ENCODE measurements at regions not wholly inside any gene's neighbourhood (a gene's known extent, or its start where the extent isn't known, plus 50 kb on each side); places are given as distances from the start of the nearest gene placed in this dataset.

DNA sequence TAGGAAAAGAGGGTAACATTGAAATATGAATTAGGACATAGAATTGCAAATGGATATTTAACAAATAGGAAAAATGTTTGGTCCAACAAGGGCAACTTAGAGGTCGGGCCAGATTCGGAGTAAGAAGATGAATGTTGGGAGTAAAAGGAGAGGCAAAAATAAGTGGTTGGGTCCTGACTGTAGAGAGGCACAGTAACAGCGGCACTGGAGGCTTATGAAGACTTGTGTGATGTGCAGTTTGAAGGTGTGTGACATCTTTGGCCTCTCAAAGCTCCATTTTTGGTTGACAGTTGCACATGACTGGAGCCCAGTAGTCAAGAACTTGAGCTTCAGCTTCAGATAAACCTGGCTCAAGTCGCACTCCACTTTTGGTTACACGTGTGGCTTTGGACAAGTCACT lies 109.9 kb upstream of the PAXBP1 start:
- intact Hi-C loops (cut with micrococcal nuclease), result no loop called here

DNA sequence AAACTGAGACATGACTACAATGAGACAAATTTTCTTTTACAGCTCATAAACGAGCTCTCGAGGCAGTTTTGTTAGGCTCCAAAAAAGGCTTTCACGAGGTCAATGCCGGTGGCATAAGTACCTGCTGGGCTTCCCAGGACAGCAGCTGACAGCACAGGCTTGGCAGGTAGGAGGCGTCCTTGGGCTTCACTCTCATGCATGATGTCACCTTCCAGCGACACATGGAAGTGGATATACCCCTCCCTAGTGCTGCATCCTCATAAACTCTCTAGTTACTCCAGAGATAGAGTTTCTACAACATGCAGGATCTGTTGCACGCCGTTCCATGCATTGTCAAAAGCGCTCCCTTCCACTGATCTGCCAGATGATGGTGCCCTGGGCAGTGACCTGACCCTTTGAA lies 112.5 kb upstream of the PAXBP1 start:
- intact Hi-C loops (cut with micrococcal nuclease), result no loop called here

DNA sequence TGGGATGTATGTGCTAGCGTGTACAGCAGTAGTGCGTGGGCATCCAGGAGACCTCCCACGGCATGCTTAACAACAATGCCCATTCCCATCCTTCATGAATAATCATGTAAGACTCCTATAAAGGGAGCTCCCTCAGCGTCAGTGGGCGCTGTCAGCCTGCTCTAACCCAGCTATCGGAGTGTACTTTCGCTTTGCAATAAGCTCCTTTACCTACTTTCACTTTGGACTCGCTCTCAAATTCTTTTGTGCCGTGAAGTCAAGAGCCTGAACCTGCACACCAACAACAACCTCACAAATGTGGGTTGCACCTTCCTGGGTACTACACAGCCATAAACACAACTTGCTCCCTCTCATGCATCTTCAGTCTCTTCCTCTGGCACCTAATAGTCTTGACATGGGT lies 114.8 kb upstream of the PAXBP1 start:
- intact Hi-C loops (cut with micrococcal nuclease), result no loop called here

DNA sequence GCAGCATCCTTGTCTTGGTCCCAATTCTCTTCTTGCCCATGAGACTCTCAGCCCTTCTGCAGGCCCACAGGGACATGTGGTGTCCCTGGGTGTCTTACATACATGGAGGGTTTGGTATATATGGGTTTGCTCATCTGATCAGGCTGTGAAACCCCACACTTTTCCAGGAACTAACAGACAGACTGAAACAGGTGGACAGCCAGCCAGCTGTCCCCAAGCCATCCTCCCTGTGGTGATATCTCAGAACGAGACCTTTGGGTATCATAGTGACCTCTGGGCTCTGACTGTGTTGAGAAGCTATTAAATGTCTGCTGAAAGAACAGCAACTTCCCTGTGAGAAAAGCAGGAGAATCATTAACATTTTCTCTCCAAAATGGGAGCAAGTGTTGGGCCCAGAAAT lies 115.5 kb upstream of the PAXBP1 start:
- intact Hi-C loops (cut with micrococcal nuclease), result no loop called here

DNA sequence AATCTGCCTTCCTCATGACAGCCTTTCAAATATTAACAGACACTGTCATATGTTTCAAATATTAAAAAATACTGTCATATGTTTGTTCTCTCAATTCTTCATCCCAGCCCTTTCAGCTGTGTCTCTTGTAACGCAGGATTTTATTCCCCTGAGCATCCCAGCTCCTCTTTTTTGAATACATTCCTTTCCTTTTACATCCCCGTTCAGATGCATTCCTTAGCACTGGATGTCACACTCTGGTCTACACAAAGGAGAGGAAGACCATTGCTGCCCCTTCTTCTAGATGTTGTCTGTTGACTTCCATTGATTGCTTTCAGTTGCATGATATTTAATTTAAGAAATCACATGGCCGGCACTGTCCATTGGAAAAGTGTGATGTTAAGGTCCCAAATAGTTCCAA lies 117.4 kb upstream of the PAXBP1 start:
- intact Hi-C loops (cut with micrococcal nuclease), result no loop called here

DNA sequence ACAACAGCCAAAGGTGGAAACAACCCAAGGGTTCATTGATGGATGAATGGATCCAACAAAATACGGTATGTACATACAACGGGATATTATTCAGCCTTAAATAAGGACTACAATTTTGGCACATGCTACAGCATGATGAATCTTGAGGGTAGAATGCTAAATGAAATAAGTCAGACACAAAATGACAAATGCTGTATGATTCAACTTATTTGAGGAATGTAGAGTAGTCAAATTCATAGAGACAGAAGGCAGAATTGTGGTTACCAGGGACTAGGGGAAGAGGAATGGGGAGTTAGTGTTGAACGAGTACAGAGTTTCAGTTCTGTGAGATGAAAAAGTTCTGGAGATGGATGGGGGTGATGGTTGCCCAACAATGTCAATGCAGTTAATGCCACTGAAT lies 118.0 kb upstream of the PAXBP1 start:
- intact Hi-C loops (cut with micrococcal nuclease), result no loop called here

DNA sequence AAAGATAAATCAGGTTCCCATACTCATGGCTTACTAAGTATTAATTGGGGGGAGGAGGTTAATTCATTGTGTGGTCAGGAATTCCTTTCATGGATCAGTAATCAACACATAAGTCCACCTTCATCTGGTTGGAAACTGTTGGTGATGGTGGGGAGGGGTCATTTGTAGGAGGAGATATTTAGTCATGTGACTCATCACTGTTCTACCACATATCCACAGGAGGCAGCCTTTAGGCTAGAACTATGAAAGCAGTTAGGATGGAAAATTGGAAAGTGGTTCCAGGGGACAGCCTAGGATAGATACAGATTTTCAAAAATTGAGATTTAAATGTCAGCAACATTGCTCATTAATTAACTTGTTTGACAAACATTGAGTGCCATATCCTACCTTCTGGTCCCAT lies 122.8 kb upstream of the PAXBP1 start:
- intact Hi-C loops (cut with micrococcal nuclease), result no loop called here

DNA sequence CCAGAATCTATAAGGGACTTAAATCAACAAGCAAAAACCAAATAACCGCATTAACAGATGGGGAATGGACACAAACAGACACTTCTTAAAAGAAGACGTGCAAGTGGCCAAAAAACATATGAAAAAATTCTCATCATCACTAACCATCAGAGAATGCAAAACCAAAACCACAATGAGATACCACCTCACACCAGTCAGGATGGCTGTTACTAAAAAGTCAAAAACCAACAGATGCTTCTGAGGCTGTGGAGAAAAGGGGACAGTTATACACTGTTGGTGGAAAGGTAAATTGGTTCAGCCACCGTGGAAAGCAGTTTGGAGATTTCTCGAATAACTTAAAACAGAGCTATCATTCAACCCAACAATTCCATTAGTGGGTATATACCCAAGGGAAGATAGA lies 124.9 kb upstream of the OLIG2 start:
- intact Hi-C loops (cut with micrococcal nuclease), result no loop called here

DNA sequence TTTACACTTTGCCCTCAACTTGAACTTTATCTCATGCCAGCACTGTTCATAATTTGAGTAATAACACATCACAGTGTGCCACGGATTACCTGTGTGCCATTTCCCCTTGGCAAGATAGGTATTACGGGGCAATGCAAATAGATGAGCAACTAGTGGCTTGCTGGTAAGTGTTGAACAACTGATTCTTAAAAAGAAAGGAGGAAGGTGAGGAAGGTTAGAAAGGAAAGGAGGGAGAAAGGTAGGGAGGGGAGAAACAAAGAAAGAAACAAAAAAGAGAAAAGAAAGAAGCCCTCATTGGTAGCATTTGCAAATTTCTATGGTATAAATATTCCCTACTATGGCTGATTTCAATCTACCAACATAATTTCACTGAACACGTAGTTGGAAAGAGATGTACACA lies 118.2 kb upstream of the OLIG2 start:
- intact Hi-C loops (cut with micrococcal nuclease), result no loop called here

DNA sequence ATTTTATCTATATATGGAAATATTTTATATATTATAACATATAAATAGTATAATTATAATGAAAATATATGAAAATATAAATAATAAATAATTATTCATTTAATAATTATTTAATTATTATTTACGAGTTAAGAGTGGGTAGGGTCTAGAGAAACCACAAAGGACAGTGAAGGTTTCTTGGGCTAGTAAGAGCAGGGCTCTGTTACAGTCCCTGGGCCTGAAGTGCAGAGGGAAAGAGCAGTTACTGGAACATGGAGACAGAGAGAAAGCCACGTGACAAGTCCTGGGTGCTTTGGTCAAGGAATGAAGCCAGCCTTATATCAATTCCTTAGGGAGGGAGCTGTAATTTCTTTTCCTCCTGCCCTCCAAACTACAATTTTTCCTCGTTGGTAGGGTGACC lies 117.2 kb upstream of the OLIG2 start:
- intact Hi-C loops (cut with micrococcal nuclease), result no loop called here

DNA sequence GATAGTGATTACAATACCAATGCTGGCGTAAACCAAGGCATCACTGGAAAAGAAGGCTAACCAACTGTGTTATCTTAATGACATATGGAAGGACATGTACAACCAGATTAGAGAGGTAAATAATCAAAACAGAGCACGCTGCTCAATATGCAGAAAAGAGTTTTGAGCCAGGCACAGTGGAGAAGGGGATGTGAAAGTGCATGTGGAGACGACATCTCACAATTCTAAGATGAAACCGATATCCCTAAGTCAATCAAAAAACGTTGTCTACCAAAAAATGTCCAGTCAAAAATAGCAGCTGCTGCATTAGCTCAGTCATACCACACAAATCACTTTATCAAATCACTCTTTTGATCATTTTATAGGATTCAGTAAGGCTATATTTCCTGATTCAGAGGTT lies 116.3 kb upstream of the OLIG2 start:
- intact Hi-C loops (cut with micrococcal nuclease), result no loop called here

DNA sequence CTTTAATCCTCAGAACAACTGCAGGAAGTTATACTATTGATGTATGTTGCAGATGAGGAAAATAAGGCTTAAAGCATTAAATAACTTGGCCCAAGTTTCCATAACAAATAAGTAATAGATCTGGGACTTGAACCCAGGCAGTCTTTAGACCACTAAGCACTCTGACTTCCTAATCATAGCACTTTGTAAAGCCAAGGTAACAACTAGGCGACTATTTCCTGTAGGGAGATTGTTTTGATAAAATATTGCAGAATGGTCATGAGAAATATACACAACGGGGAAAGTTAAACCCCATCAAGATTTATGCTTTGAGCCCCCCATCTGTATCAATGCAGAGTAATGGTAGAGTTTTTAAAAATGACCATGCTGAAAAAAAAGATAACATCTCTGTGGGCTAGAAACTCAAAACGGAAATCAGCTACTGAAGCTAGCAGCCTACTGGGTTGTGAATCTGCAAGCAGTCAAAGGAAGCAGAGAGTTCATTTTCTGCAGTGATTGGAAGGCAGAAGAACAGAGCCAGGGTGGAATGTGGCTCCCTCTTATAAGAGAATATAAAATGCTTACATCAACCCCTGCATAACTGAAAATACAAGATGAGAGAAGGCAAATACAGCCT lies 111.2 kb upstream of the OLIG2 start:
- intact Hi-C loops (cut with micrococcal nuclease), result loop anchor here (5.0 kb wide), 1 partner anchor 262 kb away; no protein-coding TSS in a partner anchor

DNA sequence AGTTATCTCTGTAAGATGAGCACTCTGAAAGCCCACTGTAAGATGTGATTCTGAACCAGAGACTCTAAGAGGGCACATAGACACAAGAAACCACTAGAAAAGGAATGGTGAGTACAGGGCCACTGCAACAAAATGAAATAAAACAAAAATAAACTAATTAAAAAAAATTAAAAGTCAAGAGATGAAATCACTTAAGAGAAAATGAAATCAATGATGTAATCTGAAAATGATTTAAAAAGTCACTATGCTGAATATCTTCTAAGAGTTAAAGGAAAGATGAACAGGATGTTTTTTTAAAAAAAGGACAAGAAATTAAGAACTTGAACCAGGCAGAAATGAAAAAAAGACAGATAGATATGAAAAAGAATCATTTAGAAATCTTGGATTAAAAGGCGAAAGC lies 110.6 kb upstream of the OLIG2 start:
- intact Hi-C loops (cut with micrococcal nuclease), result loop anchor here (5.0 kb wide), 1 partner anchor 263 kb away; no protein-coding TSS in a partner anchor

DNA sequence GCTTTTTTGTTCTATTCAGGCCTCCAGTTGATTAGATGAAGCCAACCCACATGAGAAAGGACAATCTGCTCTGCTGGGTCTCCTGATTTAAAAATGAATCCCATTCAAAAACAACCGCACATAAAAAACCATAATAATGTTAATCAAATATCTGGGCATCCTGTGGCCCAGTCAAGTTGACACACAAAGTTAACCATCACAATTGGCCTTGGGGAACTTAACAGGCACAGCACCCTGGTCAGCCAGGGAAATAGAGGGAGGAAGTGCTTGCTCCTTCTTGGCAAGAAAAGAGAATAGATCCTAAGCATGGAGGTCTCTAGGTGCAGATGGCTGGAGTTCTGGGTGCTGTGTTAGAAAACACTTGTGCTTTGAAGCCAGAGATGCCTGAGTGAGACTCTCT lies 109.6 kb upstream of the OLIG2 start:
- intact Hi-C loops (cut with micrococcal nuclease), result loop anchor here (5.0 kb wide), 1 partner anchor 264 kb away; no protein-coding TSS in a partner anchor

DNA sequence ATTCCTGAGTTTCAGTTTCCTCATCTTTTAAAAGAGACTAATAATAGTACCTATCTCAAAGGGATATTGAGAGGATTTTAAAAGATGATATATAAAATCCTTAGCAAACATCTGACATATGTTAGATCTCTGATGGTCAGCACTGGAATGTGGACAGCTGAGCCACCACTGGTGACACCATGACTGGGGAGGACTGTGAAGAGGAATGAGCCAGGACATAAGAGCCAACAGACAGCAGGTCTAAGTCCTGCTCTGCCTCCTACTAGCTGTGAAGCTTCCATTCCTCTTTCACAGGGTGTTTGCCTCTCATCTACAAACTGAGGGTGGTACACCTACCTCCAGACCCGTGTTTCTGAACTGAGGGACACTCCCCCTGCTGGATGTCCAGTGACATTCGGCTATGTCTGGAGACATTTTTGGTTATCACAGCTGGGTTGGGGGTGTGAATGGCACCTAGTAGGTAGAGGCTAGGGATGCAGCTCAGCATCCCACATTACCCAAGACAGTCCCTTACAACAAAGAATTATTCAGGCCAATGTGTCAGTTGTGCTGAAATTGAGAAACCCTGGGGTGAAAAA lies 109.1 kb upstream of the OLIG2 start:
- intact Hi-C loops (cut with micrococcal nuclease), result loop anchor here (5.0 kb wide), 1 partner anchor 264 kb away; no protein-coding TSS in a partner anchor

DNA sequence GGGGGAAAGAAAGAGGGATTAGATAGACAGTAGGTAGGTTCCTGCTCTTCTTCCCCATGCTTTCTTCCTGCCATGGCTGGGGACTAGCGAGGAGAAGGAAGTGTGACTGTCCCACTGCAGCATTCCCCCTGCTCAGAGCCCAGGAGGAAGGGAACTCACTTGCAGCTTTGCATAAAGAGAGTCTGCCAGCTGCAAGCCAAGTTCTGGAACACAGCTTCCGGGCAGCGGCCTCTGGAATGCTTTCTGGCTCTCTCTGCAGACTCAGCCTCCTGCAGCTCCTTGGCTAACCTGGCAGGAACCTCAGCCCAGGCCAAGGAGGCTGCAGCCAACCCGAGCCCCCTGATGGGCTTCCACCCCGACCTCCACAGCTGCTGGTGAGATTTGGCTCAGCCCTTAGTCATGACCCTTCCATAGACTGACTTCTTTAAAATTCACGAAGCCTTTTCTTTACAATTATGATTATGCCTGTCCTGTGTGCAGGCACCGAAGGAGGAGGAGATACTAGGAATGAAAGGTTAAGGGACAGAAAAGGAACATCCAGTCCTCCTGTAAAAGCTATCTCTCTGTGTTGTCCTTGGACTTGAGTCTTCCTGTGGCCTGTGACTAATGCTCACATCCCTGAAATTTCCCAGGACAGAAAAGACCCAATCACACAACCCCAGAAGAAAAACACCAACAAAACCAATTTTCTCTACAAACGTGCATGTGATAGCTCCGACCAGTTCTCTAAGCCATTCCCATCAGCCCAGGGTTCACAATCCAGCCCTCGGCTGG lies 108.2 kb upstream of the OLIG2 start:
- intact Hi-C loops (cut with micrococcal nuclease), result loop anchor here (5.0 kb wide), 1 partner anchor 265 kb away; no protein-coding TSS in a partner anchor

DNA sequence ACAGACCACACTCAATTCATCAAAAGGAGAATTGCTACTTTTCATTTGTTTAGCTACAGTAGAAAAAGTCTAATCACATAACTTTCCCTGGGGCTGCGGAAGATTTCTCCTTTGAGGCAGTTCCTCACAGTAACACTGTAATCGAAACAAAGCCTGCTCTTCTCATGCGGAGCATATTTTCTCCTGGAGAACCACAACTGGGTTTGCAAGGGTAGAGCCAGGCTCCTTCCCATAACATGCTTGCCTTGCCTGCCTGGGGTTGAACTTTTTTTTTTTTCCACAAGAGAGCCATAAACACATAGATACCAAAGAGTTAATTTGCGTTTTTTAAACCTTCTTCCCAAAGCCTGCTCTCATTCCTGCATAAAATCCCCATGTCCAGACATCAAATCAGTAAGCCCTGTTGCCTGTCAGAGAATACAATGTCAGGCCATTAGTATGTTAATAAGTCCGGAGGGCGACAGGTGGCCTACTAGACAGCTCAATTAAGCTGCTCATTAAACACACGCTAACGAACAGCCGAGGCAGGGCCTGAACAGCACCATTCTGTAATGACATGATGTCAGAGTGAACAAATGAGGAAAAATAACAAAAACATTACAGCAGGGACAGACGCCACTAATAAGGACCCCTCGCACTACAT lies 107.1 kb upstream of the OLIG2 start:
- intact Hi-C loops (cut with micrococcal nuclease), result loop anchor here (5.0 kb wide), 1 partner anchor 266 kb away; no protein-coding TSS in a partner anchor

DNA sequence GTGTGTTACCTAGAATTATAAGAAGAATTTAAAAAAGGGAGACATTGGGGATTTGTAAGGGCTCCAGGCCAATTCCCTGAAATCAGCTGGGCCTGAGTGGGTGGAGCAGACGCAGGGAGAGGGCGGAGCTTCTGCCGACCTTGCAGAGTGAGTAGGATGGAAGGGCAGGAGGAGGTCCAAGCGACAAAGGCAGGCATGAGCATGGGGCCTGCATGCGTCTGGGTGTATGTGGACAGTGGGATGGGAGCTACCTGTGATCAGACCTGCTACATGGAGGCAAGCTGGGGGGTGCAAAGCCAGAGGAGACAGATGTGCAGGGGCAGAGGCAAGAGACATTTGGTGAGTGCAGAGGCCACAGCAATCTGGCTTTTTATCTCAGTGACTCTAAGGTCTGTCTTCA lies 105.3 kb upstream of the OLIG2 start:
- intact Hi-C loops (cut with micrococcal nuclease), result no loop called here

DNA sequence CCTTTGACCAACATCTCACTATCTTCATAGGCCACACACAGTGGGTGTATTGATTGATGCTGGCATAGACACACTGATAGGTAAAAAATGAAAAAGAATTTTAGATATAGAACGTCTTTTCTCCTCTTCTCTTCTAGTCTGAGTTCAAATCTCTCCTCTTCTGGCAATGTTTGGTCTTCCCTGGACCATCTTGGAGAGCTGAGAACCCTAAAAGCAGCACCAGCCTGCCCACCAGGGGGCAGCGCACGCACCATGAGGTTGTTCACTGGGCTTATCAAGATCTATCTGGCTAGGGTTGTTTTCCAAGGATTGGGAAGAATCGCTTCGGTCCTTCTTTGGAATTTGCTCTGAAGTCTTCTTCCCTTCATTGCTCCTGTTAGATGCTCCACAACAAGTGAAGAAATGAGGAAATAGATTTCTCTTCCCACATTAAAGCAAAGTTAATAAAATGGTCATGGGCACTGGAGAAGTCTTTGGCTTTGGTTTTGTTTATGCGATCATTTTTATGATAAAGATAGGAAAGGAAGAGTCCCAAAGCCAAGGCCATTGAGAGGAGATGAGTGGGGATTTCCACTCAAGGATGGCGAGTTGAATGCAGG lies 104.0 kb upstream of the OLIG2 start:
- intact Hi-C loops (cut with micrococcal nuclease), result loop anchor here (1.0 kb wide), 1 partner anchor 276 kb away; no protein-coding TSS in a partner anchor

DNA sequence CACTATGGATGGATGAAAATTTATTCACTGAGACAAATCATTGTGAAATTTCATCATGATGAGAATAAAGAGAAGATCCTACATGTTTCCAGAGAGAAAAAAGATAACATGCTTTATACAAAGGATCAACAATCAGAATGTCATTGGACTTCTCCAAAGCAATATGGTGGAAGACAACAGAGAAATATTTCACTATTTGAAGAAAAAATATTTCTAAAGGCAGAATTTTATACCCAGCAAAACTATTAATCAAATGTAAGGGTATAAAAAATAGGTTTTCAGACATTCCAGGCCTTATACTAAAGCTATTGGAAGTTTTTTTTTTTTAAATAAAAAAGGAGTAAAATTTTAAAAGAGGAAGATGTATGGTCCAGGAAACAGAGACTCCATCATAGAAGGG lies 100.6 kb upstream of the OLIG2 start:
- intact Hi-C loops (cut with micrococcal nuclease), result no loop called here

DNA sequence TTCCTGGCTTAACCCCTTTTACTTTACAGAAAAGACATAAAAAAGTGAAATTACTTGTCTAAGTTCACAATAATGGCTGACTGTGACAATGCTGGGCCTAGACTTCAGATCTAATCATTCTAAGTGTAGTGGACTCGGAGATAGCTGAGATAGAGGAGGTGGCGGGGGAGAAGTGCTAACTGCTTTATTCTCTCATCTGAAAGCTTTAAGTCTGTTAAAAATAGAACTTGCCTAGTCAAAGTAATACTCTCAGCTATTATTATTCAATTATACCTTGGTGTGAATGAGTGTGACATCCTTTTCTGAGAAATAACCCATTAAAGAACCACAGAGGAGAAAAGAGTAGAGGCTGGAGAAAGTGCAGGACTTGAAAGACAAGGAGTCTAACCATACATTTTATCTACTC lies 96.1 kb upstream of the OLIG2 start:
- intact Hi-C loops (cut with micrococcal nuclease), result loop anchor here (5.0 kb wide), 3 partner anchors 202 to 453 kb away; partner anchors contain the start of gene SYNJ1

Measured in T-helper 1 cell treated with Interleukin-12 subunit alpha and Interleukin-12 subunit beta and Interleukin-4 antibody, amounts not matched to agents 30 ng/mL and 1 ng/mL, for 36 hours (primary cell).